GM21423 (cell line): ENCODE measurements at regions not wholly inside any gene's neighbourhood (a gene's known extent, or its start where the extent isn't known, plus 50 kb on each side); places are given as distances from the start of the nearest gene placed in this dataset.
"Not testable (repeated sequence)": the region's sequence is repeated elsewhere in the genome, so short reads cannot be mapped to it uniquely, and the experiment has no call there.

Source experiments
- ATAC-seq: cut with Tn5 transposase; IDR thresholded peaks from one replicate; pipeline ENCODE4 v1.9.1; 2021; ENCODE audit warnings: mild to moderate bottlenecking, moderate library complexity; ENCODE audit not compliant: unreplicated experiment

GRCh38 chr18:26654616-26655524 is 106.5 kb upstream of the KCTD1 start:
- no peak for ATAC-seq

DNA sequence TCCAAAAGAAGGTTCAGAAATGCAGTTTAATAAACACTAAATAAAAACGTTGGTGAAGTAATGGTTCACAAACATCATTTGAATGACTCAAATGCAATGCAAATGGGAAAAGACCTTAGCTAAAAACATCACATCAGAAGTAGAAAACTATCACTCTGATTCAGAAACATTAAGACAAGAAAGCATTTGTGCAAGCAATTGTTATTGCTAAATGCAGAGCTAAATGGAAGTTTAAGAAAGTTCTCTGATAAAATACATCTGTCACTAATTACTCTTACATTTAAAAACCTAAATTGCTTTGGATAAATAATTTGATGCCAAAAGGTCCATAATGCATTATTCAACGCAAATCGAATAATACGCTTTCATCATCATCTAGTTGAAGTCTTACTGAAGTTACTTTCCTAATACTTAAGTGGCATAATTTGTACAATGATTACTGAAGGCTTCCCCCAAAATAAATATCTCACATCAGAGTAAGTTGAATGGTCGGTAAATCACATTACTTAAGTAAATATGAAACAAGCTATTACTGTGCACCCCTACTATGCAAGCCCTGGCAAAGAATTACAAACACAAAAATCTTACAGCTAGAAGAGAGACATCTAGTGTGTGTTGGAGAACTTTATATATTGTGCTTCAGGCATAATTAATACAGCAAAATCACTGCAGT is 105.7 kb upstream of the KCTD1 start:
- ATAC-seq = no peak

DNA sequence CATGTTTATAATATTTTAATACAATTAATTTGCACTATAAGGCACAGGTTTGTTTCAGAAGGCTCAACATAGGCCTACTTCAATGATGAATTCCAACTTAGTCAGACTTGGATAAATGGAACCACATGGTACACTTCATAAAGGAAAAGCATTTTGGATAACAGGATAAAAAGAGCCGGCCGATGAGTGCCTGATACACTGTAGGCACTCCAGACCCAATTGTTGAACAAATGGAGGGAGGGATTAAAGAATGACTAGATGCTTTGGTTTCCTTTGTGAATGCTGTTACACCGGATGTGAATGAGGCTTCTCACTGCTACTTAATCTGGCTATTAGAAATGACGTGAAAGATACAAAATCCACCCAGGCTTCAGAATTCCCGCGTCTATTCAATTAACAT is 104.1 kb upstream of the KCTD1 start:
- no peak for ATAC-seq

- no peak for ATAC-seq
Observed at GRCh38 chr18:26650310-26651268, 102.2 kb upstream of the KCTD1 start.

DNA sequence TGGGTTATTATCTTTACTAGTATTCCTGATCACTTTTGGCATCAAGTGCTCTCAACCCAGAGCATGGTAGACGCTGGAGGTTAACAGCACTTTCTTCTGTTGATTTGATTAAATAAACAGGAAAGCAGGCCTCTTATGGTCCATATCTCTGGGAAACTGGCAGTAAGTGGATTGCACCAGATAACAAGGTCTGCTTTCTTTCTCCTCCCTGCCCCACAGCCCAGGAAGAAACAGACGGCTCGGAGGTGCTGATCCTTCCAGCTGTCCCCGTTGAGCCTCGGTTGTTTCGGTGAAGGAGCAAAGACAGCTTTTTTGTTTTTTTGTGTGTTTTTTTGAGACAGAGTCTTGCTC is 100.8 kb upstream of the KCTD1 start:
- no peak for ATAC-seq

DNA sequence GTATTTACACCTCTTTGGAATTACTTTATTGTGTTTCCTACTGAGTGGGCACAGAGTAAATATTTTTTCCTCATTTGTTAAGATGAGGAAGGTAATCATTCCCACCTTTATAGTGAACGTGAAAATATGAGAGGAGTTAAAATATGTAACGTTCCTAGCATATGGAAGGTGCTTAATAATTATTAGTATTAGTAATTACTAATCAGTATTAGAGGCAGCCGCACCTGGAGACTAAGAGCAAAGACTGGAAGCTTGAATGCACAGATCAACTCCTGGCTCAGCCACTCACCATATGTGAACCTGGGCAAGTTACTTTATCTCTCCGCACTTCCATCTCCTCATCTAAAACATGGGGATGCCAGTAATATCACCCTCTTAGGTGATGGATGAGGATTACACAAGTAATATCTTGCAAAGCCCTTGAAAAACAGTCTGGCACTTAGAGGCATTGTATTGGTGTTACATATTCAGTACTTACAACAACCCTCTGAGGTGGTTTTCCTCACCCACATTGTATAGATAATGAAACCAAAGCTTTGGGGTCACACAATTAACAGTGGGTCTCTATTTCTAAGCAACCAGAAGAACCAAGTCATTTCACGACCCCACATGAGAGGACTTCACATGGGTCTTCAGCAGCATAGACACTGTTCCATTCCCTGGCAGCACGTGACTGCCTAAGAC is 100.3 kb upstream of the KCTD1 start:
- ATAC-seq = no peak

DNA sequence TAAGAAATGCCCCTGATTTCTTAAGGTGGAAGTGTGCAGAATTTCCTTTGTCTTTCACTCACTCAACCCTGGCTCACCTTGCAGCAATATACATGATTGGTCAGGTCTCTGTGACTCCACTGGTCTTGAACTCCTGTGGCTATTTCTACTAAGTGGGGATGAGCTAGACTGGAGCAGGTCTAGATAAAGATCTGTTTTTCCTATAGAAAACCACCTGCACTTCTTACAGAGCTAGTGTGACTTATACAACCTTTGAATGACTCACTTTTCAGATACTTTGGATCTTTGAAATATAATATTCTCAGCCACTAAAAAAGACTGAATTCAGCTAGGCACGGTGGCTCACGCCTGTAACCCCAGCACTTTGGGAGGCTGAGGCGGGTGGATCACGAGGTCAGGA is 98.5 kb upstream of the KCTD1 start:
- ATAC-seq = no peak

DNA sequence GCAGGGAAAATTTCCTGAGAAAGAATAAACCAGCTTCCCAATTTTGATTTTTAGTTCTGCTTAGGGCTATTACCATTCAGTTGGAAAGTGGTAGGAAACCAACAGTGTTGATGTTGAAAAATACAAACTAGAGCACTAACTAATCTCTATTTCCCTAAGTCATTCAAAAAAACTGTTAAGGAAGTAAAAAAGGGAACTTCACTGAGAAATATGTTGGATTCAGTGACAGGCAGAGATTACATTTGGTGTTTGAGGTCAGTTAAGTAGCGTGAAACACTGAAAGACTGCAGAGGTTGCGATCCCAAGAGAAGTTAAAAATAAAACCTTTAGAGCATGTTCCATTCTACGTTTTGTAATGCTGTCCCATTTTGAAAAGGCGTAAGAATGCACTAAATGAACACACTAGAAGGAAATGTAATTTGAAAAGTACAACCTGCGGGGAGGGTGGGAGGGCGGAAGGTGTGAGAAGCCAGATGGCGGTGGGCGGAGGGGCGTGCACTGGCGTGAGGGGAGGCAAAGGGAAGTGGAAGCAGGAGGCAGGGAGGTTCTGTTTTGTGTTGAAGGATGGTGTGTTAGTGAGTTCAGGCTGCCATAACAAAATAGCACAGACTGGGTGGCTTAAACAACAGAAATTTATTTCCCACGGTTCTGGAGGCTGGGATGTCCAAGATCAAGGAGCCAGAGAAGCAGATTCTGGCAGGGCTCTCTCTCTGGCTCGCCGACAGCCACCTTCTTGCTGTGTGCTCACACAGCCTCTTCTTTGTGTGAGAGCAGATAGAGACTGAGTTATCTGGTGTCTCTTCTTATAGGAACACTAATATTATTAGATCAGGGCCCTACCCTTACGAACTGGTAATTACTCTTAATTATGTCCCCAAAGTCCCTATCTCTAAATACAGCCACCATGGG is 94.3 kb upstream of the KCTD1 start:
- ATAC-seq = no peak

DNA sequence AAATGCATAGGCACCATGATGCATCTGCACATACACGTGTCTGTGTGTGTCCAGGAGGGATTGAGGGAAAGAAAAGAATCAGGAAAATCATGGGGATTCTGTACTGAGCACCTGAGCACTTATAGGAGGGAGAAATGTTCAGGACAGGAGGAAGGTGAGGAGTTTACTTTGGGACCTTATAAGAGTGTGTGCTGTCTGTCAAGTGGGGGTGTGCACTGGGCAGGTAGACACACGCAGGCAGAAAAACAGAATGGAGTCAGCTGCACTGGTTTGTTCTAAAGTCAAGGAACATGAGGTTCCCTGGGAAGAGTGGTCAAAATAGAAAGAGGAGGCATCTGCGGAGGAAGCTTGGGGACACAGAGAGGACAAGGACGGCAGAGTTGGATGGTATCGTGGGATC is 92.2 kb upstream of the KCTD1 start:
- ATAC-seq = no peak

- no peak for ATAC-seq
Observed at GRCh38 chr18:26639149-26639548, 90.8 kb upstream of the KCTD1 start.

- no peak for ATAC-seq
Observed at GRCh38 chr18:26637983-26638382, 89.6 kb upstream of the KCTD1 start.

DNA sequence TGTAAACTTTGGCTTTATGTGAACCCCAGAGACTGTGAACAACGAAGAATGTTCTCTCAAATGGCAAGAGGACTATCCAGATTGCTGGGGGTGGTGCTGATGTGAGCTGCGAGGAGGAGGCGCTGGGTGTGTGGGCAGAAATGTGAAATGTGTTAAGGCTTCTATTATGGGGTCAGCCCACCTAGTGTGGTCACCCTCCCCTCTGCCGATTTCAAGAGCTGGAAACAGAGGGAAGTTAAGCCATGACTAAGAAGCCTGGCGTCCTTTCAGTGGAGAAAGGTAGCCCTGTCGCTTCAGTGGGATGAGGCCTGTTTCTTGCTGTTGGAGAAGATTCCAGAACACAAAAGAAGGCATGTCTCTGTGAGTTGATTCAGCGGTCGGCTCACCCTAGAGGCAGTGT is 89.0 kb upstream of the KCTD1 start:
- no peak for ATAC-seq

DNA sequence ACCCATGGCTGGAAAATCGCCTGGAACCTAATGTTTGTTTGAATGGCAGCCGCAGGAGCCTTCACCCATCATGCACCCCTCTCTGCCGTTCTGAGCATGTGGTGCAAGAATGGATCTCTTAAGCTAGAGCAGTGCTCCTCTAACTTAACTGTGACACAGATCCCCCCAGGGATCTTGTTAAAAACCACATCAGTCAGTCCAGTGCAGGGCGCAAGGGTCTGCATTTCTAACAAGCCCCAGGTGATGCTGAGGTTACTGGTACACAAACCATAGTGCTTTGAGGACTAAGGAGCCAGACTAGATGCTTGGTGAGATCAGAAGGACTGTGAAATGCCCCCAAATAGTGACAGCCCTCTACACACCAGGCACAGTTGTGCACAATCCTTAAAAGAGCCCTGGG is 87.1 kb upstream of the KCTD1 start:
- ATAC-seq = no peak

- no peak for ATAC-seq
Observed at GRCh38 chr18:26634631-26635030, 86.3 kb upstream of the KCTD1 start.

GRCh38 chr18:26631135-26631534 is 82.8 kb upstream of the KCTD1 start:
- ATAC-seq = no peak

- no peak for ATAC-seq
Observed at GRCh38 chr18:26630596-26630995, 82.2 kb upstream of the KCTD1 start.

GRCh38 chr18:26628017-26628416 is 79.7 kb upstream of the KCTD1 start:
- no peak for ATAC-seq

DNA sequence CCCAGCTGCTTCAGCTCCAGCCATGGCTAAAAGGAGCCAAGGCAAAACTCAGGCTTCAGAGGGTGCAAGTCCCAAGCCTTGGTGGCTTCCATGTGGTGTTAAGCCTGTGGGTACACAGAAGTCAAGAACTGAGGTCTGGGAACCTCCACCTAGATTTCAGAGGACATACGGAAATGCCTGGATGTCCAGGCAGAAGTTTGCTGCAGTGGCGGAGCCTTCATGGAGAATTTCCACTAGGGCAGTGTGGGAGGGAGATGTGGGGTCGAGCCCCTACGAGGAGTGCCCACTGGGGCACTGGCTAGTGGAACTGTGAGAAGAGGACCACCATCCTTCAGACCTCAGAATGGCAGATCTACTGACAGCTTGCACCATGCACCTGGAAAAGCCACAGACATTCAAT is 76.1 kb upstream of the KCTD1 start:
- ATAC-seq = no peak

DNA sequence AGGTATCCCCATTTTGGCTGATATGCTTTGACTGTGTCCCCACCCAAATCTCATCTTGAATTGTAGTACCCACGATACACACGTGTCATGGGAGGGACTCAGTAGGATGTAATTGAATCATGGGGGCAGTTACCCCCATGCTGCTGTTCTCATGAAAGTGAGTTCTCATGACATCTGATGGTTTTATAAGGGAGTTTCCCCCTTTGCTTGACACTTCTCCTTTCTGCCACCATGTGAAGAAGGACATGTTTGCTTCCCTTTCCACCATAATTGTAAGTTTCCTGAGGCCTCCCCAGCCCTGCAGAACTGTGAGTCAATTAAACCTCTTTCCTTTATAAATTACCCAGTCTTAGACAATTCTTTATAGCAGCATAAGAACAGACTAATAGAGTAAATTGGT is 75.0 kb upstream of the KCTD1 start:
- not testable (repeated sequence) for ATAC-seq
